ENCODE measurements at regions not wholly inside any gene's neighbourhood (a gene's known extent, or its start where the extent isn't known, plus 50 kb on each side); places are given as distances from the start of the nearest gene placed in this dataset.
"Not testable (repeated sequence)": the region's sequence is repeated elsewhere in the genome, so short reads cannot be mapped to it uniquely, and the experiment has no call there.

DNA sequence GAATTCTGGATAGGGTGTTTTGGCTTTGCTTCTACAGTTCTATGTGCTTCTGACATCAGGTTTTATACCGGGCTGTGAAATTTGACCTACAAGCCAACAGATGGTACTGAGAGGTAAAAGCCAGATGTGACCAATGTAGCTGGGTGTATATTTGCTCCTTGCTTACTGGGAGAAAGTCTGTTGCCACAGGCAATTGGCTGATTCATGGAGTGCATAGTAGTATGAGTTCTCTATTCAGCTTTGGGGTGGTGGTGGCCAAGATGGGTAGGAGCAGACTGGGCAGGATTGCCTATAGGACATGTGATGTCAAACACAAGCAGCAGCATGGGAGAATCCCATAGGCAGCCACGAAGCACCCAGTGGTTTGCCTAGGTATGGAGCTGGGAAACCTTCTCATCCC lies 1827.0 kb downstream of the C4orf33 start:
- no peak for DNase-seq

GRCh38 chr4:130955520-130955919 lies 1859.6 kb downstream of the C4orf33 start:
- DNase-seq: no peak

DNA sequence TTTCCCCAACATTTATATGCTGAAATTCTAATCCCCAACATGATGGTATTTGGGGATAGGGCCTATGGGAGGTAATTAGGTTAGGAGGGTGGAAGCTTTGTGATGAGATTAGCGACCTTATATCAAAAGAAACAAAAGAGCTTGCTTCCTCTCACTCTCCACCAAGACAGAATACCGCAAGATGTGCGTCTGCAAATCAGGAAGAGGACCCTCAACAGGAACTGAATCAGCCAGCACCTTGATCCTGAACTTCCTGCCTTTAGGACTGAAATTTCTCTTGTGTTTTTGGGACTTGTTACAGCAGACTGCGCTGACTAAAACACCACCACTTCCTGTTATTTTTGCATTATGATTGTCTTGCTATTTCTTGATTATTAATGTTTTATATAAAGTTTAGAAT lies 1889.4 kb downstream of the C4orf33 start:
- DNase-seq: no peak

DNA sequence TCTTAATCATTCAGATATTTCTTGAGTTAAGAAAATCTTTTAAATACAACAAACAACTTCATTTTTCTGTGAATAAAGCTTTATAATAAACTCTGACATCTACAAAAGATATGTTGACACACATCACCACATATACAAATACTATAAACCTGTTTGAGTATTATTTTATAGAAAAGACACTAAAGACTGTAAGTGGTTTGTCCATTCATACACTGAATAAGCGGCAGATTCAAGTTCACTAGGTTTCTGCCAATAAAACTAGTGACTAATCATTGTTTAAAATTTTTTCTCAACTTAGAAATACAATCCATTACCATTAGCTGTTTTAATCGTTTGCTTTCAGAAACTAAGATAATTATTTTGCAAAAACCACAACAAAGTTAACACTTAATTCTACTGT lies 1900.0 kb downstream of the C4orf33 start:
- DNase-seq: no peak

DNA sequence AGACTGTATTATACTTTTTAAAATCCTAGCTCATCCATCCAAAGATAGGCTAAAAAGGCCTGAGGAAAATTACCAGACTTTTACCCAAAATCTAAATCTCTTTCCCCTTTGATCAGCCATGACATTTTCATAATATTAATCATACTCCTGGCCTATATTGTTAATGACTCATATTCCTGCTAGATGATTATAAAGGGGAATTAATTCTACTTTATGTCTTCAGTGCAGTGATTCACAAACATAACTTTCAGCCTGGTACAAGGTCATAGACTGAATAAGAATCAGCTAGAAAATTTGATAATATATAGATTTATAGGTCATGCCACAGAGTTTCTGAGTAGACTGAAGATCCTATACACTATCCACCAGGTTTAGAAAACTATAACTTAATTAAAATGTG lies 1905.4 kb downstream of the C4orf33 start:
- DNase-seq: no peak

- DNase-seq: no peak
These were observed 1906.2 kb downstream of the C4orf33 start for GRCh38 chr4:131002132-131002531.

GRCh38 chr4:131006388-131006787 lies 1910.4 kb downstream of the C4orf33 start:
- DNase-seq: no peak

GRCh38 chr4:131011961-131012360 lies 1916.0 kb downstream of the C4orf33 start:
- DNase-seq: not testable (repeated sequence)

DNA sequence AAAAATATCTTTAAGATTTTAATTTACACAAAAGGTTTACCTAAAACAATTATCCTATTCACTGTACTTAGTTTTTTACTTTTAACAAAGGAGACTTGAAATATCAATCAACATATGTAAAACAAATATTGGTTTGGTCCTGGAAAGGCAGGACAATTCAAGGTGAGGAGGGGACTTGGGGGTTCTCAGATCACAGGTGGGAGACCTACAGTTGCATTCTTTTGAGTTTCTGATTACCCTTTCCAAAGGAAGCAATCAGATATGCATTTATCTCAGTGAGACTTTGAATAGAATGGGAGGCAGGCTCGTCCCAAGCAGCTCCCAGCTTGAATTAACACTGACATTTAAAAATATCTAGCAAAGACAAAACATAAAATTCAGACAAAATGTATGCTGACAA lies 1917.3 kb downstream of the C4orf33 start:
- DNase-seq: no peak

DNA sequence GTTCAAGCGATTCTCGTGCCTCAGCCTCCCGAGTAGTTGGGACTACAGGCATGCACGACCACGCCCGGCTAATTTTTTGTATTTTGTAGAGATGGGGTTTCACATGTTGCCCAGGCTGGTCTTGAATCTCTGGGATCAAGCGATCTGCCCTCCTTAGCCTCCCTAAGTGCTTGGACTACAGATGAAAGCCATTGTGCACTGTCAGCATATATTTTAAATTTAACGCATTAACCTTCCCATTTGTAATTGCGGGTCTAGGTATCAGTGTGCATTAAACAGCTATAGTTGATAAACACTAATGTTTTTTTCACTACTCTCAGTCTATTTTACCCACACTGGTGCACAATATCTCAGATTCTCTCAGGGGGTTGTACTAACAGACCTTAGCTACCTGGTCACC lies 1930.8 kb downstream of the C4orf33 start:
- no peak for DNase-seq

GRCh38 chr4:131044368-131044767 lies 1948.4 kb downstream of the C4orf33 start:
- no peak for DNase-seq

DNA sequence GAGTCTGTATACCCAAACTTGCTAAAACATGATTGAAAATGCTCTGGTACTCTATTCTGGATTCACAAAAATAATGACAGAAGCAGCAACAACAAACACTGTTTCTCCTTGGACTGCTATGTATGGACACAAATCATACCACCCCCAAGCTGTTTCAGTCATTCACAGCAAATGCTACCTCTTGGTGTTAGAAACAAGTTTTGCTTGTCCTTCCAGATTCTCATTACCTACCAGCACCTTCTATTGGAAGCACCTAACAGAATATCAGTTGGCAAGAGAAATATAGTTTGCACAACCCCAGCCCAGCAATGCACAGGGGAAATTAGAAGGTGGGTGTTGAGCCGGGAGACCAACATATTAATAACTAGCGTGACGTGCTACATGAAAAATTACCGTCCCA lies 1950.9 kb downstream of the C4orf33 start:
- no peak for DNase-seq

DNA sequence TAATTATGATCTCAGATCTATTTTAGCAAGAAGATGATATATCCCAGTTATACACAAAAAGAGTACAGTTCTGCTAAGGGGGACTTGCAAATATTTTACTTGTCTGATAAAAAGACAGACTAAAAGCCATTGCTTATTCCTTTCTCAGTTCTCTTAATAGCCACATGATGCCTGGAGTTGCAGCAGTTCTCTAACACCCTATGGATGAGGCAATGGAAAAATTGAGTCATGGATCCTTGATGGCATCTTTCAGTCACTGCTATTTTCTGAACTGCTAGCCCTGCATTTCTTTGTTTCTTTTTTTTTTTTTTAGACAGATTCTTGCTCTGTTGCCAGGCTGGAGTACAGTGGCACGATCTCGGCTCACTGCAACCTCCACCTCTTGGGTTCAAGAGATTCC lies 1956.7 kb downstream of the C4orf33 start:
- DNase-seq: no peak

GRCh38 chr4:131054489-131055019 lies 1958.6 kb downstream of the C4orf33 start:
- DNase-seq: no peak

DNA sequence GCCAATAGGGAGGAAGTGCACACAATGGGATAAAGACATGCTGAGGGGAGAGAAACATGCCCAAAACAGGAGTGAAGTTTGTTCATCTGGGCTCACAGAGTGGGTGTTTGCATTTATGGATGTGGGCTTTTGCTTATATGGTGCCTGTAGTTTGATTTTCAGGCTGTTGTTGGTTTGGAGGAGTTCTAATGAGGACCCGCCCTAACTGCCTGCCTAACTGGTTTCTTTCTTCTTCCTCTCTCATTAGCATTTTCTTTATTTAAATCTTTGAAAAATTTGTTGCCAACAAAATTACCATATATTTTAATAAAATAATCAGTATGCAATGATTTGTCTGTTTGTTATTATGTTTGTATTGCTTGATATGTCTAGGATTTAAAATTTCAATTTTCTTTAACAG lies 1965.8 kb downstream of the C4orf33 start:
- DNase-seq: no peak

DNA sequence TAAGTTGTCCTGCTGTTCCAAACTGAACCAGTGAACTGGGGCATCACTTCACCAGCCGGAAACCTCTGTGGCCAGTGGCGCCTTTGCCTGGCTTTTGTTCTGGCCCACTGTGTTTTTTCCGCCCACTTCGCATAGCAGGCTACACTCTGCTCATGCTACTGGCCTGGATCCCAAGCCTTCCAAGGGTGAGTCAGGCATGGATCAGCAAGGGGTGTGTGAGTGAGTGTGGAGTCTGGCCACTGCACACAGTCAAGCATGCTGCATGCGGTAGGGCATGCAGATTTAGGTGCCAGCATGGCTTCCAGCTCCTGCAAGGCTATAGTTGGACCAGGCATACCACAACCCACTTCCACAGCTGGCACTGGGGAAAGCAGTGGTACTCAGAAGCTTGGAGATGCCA lies 1967.9 kb downstream of the C4orf33 start:
- DNase-seq: no peak

- no peak for DNase-seq
These were observed 1985.1 kb downstream of the C4orf33 start for GRCh38 chr4:131081069-131081468.

GRCh38 chr4:131084997-131085396 lies 1989.0 kb downstream of the C4orf33 start:
- peak; percentile 39 for DNase-seq

DNA sequence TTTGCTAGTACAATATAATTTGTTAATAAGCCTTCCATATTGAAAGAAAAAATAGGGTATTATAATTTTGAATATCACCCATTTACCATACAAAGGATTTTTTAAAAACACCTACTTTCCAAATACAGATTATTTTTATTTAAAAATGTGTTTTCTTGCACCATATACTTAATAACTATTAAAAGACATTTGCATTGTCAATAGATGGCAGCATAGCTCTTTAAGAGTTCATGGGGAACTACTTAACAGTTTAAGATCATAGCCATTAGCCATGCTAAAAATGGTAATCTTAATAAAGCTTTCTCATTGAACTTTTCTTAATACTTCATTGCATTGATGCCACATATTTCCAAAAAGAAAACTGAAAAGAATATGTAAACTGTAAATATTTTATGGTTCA lies 1995.9 kb downstream of the C4orf33 start:
- DNase-seq: no peak

DNA sequence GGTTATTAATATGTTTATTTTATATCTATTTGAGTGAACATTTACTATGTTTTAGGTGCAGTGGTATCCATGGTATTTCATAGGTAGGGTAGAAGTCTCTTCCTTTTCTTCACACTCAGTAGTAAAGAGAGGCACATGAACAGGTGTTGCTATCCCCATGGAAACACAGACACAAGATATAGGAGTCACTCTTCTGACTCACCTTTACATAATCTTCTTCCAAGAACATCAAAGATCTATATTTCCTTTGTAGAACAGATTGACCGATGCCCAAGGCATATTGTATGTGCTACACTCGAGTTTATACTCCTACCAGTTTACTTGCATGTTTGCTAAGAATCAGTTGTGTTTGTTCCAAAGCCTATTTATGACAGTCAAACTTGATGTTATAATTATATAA lies 1997.4 kb downstream of the C4orf33 start:
- no peak for DNase-seq

GRCh38 chr4:131098976-131099375 lies 2003.0 kb downstream of the C4orf33 start:
- DNase-seq: no peak

GRCh38 chr4:131113273-131113672 lies 2017.3 kb downstream of the C4orf33 start:
- DNase-seq: no peak

DNA sequence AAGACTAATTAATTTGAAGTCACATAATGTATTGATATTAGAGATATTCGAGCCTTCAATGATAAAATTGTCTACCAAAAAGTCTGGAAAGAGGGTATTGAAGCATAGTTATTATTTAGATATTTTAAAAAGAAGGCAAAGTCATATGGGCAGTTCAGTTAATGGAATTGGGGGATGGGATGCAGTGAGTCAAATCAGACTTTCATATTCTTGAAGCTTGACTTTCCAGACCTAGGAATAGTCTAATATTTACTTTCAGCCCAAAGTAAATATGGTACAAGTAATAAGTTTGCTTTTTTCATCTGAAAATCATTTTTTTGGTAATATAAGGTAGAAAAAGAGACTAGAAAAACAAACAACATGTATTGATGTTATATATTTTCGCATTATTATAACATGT lies 2017.8 kb downstream of the C4orf33 start:
- no peak for DNase-seq

GRCh38 chr4:131119661-131120060 lies 2023.7 kb downstream of the C4orf33 start:
- DNase-seq: no peak

- DNase-seq: no peak
These were observed 2011.9 kb upstream of the PCDH10 start for GRCh38 chr4:131137196-131137595.

GRCh38 chr4:131159261-131159660 lies 1989.8 kb upstream of the PCDH10 start:
- DNase-seq: no peak

All from DMS79 treated with DMSO at 0.1 percent for 48 hours (cell line).